Neural progenitor cell (in vitro differentiated cells): ENCODE measurements at regions not wholly inside any gene's neighbourhood (a gene's known extent, or its start where the extent isn't known, plus 50 kb on each side); places are given as distances from the start of the nearest gene placed in this dataset.

ENCODE experiments used
- EZH2 ChIP-seq: fragments of 200-600 bp; sonication (generic); IDR thresholded peaks from 2 replicates; pipeline ENCODE4 v1.6.1; 2017; ENCODE audit warnings: antibody characterized with exemption, mild to moderate bottlenecking, moderate library complexity
- TF ChIP-seq, protein P1 (sequence below): fragments of 200-600 bp; sonication (generic); IDR thresholded peaks from 2 replicates; pipeline ENCODE4 v1.5.1; 2017; ENCODE audit warnings: antibody characterized with exemption, mild to moderate bottlenecking

DNA sequence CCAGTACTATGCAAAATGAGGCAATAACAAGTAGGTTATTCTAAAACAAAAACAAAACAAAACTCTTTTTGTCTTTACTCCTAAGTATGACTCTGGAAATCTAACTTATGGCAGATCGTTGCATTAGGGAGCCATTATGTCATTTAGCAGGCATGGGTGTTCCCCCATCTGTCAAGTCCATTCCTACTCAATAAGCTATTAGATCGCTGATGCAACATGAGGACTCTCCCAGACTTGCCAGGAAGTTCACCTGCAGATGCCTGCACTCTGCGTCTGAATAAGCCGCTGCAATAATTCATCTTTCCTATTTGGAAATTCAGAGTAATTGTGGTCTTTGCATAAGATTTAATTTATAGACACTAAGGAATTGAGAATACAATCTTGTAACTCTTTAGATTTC lies 585.0 kb downstream of the KIF4B start:
- TF ChIP-seq, protein P1, sequence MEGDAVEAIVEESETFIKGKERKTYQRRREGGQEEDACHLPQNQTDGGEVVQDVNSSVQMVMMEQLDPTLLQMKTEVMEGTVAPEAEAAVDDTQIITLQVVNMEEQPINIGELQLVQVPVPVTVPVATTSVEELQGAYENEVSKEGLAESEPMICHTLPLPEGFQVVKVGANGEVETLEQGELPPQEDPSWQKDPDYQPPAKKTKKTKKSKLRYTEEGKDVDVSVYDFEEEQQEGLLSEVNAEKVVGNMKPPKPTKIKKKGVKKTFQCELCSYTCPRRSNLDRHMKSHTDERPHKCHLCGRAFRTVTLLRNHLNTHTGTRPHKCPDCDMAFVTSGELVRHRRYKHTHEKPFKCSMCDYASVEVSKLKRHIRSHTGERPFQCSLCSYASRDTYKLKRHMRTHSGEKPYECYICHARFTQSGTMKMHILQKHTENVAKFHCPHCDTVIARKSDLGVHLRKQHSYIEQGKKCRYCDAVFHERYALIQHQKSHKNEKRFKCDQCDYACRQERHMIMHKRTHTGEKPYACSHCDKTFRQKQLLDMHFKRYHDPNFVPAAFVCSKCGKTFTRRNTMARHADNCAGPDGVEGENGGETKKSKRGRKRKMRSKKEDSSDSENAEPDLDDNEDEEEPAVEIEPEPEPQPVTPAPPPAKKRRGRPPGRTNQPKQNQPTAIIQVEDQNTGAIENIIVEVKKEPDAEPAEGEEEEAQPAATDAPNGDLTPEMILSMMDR = no peak
- TF ChIP-seq EZH2 = no peak
